RCC 7860 (cell line): ENCODE measurements at regions not wholly inside any gene's neighbourhood (a gene's known extent, or its start where the extent isn't known, plus 50 kb on each side); places are given as distances from the start of the nearest gene placed in this dataset.

Experiments used
- DNase-seq: peaks from one replicate; pipeline ENCODE4 v3.0.0-alpha.2; 2015; ENCODE audit warnings: low spot score
- FAIRE-seq: peaks from 2 replicates; lab custom pipeline; 2012; peaks lifted over from hg19 to GRCh38; lab: Jason Lieb, UNC

DNA sequence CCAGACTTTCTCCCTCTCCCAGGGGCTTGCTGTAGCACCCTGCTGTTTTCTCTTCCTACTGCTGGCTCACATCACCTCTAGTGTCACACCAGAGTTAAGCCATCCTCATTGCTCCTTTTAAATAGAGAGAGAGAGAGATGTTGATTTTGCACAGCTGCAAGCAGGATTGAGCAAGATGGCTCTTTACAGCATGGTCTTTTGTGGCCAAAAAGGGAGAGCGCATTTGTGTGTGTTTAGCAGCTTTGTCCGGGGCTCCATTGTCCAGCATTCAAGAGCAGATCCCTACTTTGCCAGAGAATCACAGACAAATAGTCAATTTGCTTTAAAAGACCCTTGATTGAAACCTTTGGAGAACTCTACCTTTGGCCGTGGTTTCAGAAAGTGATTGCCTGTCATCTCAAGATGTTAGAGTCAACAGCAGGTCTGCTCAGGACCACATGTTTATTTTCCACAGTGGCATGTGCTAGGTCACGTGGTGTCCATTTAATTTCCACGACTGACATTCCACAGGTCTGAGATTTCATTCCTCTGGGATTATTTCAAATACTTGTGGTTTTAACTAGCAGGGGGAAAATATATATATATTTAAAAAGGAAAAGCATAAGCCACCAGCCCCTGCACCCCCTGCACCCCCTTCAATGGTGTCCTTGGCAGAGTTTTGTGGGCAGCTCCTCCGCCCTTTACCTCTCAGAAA, 359.9 kb upstream of the SLC14A2 start:
- DNase-seq (peak; percentile 57), FAIRE-seq (no peak)

GRCh38 chr18:45260125-45260524, 355.2 kb upstream of the SLC14A2 start:
- FAIRE-seq (no peak), DNase-seq (no peak)

DNA sequence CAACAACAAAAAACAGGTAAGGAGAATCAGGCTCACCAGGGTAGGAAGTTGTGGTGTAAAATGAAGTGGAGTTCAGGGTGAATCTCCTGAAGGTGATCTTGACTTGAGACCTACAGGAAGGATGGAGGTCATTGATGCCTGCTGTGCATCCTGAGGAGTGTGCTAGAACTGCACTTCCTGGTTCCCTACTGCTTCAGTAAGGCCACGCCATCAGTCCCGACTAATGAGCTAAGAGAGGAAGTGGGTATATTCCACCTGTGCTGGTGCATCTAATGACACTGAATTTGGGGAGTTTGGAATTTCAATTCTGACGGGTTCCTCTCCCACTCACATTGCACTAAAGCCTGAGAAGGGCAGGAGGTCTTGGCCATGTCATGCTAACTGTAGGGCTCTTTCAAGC, 349.3 kb upstream of the SLC14A2 start:
- no peak for FAIRE-seq

GRCh38 chr18:45267622-45268021, 347.7 kb upstream of the SLC14A2 start:
- DNase-seq: no peak
- FAIRE-seq: no peak

More for the DNA sequence above, 349.3 kb upstream of the SLC14A2 start:
- no peak for DNase-seq

- DNase-seq (no peak), FAIRE-seq (no peak)
Measured at GRCh38 chr18:45268583-45268982, 346.7 kb upstream of the SLC14A2 start.

DNA sequence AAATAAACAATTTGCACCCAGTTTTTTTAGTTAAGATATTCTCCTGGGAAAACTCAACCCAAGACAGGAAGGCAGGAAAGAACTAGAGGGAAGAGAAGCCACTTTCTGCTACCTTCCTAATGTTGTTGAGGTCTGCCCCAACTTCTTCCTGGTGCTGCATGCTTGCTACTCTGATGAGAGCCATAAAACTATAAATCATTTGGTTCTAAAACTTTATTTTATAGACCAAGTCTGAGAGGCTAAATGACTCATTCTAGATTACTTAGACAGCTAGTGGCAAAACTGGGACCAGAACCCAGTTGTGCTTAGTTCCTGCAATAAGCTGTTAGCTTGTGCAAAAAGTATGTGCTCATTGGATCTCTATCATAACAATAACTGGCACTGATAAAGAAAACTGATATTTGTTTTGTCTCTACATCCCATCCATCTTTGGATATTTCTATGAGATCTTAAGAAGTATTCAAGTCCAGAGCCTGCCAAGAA, 344.9 kb upstream of the SLC14A2 start:
- no peak for FAIRE-seq
- DNase-seq: no peak

DNA sequence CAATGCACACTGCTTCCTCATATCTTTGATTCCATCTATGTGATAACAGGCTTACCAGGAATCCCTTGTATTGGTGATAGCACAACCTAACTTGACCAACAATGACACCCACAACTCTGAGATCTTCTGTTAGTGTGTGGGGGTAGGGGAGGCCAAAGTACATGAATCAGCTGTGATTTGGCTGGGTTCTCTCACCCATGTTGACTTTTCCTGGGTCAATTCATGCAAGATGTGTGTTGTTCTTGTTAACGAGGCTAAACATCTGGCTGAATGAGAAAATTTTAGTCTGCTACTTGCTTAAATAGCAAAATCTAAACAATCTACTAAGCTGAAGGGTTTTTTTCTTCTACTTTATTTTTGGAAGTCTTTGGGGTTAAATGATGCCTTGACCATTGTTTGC, 341.2 kb upstream of the SLC14A2 start:
- no peak for DNase-seq
- no peak for FAIRE-seq

GRCh38 chr18:45275367-45276113, 339.7 kb upstream of the SLC14A2 start:
- DNase-seq (peak; percentile 10), FAIRE-seq (no peak)

GRCh38 chr18:45276878-45277277, 338.4 kb upstream of the SLC14A2 start:
- DNase-seq (no peak), FAIRE-seq (no peak)

GRCh38 chr18:45277908-45278307, 337.4 kb upstream of the SLC14A2 start:
- no peak for DNase-seq
- no peak for FAIRE-seq

GRCh38 chr18:45280481-45281276, 334.6 kb upstream of the SLC14A2 start:
- peak; percentile 20 for DNase-seq
- no peak for FAIRE-seq

- FAIRE-seq (no peak), DNase-seq (no peak)
Measured at GRCh38 chr18:45282101-45282812, 333.0 kb upstream of the SLC14A2 start.

- DNase-seq (no peak), FAIRE-seq (no peak)
Measured at GRCh38 chr18:45284174-45284573, 331.1 kb upstream of the SLC14A2 start.

DNA sequence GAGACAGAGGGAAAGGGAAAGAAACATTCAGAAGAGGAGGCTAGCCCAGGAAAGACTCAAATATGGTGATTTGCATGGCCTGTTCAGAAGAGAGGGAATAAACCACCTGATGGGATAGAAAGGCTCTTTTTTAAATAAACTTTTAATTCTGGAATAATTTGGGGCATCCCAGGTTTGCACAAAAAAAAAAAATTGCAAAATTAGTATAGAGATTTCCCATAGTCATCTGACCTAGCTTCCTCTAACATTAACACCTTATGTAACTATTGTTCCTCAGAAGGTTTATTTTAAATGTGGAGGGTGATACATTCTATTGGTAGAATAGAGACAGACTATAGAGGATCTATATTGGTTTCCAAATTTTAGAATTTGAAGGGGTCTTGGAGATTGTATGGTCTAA, 330.4 kb upstream of the SLC14A2 start:
- FAIRE-seq (no peak), DNase-seq (no peak)

GRCh38 chr18:45285251-45285650, 330.0 kb upstream of the SLC14A2 start:
- no peak for DNase-seq
- no peak for FAIRE-seq

DNA sequence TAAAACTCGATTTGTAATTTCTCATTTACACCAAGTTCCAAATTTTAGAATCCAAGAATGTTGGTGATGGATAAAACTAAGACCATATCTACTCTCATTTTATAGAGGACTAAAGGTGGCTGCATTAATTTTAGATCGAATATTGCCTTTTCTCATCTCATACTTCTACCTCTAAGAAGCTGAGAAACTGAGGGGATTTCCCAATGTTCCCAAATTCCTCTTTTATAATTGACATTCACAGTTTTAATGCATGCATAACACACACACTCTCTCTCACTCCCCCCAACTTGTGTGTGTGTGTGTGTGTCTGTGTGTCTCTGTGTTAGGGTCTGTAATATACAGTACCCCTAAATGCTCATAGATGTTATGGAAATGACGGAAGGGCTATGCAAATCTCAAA, 328.8 kb upstream of the SLC14A2 start:
- FAIRE-seq: no peak
- no peak for DNase-seq

DNA sequence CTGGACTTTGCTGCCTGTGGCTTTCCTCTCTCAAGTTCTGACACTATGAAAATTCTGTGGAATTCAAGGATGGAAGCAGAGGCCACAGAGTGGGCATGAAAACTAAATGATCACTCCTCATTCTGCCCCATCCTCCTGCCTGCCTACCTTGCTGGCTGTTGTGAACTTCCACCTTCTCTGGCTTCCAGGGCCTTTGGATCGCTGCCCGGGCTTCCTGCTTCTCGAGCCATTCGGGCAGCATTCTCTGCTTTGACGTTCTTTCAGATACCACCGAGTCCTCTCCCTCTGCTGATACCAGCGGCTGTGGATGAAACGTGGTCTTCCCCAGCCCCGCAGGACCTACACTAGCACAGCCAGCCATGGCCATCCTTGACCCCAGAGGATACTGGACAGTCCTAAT, 327.7 kb upstream of the SLC14A2 start:
- FAIRE-seq: no peak
- no peak for DNase-seq

GRCh38 chr18:45290364-45290763, 324.9 kb upstream of the SLC14A2 start:
- DNase-seq: no peak
- no peak for FAIRE-seq

GRCh38 chr18:45291621-45292615, 323.4 kb upstream of the SLC14A2 start:
- FAIRE-seq: no peak
- peak; percentile 37 for DNase-seq

DNA sequence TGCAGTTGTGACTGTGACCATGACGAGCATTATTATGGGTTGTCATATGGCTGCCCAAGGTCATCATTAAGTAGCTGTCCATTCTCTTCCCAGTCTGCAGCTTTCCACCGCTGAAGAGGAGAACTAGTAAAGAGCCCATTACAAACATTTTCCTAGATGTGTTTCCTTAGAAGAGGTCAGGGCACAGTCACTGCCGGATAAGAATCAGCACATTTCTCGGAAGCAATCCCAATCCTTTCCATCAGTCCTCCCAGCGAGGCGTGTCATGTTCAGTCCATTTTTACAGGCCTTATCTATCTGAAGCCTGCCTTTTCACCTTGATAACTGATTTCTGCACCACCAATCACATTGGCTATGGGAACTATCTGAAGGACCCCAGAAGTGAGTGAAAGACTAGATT, 319.9 kb upstream of the SLC14A2 start:
- FAIRE-seq (no peak), DNase-seq (no peak)
